ENCODE measurements at regions not wholly inside any gene's neighbourhood (a gene's known extent, or its start where the extent isn't known, plus 50 kb on each side); places are given as distances from the start of the nearest gene placed in this dataset.
A peak's percentile ranks its signal among the peaks of the same experiment; 100 is the strongest.

DNA sequence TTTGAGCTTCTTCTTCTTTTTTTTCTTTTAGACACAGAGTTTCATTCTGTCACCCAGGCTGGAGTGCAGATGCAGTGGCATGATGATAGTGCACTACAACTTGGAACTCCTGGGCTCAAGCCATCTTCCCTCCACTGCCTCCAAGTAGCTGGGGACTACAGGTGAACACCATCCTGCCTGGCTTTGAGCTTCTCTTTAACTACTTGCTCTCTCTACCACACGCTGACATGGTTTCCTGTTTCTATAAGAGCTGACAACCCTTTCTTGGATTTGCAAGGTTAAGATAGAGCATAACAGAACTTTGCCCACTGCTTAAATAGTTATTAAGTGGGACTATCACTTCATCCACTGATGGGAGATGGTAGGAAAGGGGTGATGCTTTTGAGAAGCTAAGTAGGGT lies 82.4 kb upstream of the SLC38A2 start:
- ATAC-seq (ENCODE audit: low read depth), result no peak
- H4K20me1 ChIP-seq (ENCODE audit: insufficient read depth, low read length), result no peaks in the 10 kb centered on the region
- no TSS peak for BruUV-seq (replicated peaks)
- peaks cover 0 to 6% of the 10 kb centered on the region in 2 experiments; a peak in 3 of 4 replicates for H3K79me1 ChIP-seq (ENCODE audit: low read depth in 1 of 2, low read length in 2 of 2)
- H2AK9ac ChIP-seq (replicated peaks; ENCODE audit: low read depth, low read length, poor library complexity), result no peak overlapping the region
- CTCF ChIA-PET, result no interaction called here
- no peak overlapping the region; the same call in 1 of the 2 replicates for H4K91ac ChIP-seq (ENCODE audit: insufficient read depth, low read depth, low read length)
- peak overlapping the region; percentile 5; the same call in 1 of the 2 replicates for H2BK120ac ChIP-seq (ENCODE audit: low read depth, low read length)
- no peak overlapping the region for H3K23ac ChIP-seq (ENCODE audit: low read depth, low read length)
- dilution Hi-C loops (cut with HindIII; ENCODE audit: low sequenced_read_pairs, unreplicated experiment), result no loop called here
- H3K9me1 ChIP-seq (ENCODE audit: insufficient read depth, low read length), result peaks cover 15% of the 10 kb centered on the region
- H2BK5ac ChIP-seq (ENCODE audit: low read depth, low read length, poor library complexity, severe bottlenecking), result no peak overlapping the region
- no peak overlapping the region for H3K4me3 ChIP-seq (ENCODE audit: insufficient read depth, low read depth, low read length)
- no peaks in the 10 kb centered on the region for H3K9me3 ChIP-seq (ENCODE audit: control insufficient read depth, insufficient read depth, low read length)
- no peak for TF ChIP-seq RFX5 (IDR thresholded peaks at IDR 0.05; ENCODE audit: low read depth, low read length)
- no peak for TF ChIP-seq RAD21 (IDR thresholded peaks at IDR 0.05; ENCODE audit: low read length)
- TF ChIP-seq POLR2A (IDR thresholded peaks at IDR 0.05; ENCODE audit: low read depth, low read length), result no peak
- no peak for TF ChIP-seq NFE2L2 (IDR thresholded peaks at IDR 0.05; ENCODE audit: low read depth, low read length)
- no peak for TF ChIP-seq MAFK (IDR thresholded peaks at IDR 0.05; ENCODE audit: low read depth, low read length)
- TF ChIP-seq MAZ (IDR thresholded peaks at IDR 0.05; ENCODE audit: borderline replicate concordance, low read depth, low read length), result no peak
- no peak for TF ChIP-seq CEBPB (IDR thresholded peaks at IDR 0.05; ENCODE audit: low read depth, low read length)
- TF ChIP-seq, protein P1, sequence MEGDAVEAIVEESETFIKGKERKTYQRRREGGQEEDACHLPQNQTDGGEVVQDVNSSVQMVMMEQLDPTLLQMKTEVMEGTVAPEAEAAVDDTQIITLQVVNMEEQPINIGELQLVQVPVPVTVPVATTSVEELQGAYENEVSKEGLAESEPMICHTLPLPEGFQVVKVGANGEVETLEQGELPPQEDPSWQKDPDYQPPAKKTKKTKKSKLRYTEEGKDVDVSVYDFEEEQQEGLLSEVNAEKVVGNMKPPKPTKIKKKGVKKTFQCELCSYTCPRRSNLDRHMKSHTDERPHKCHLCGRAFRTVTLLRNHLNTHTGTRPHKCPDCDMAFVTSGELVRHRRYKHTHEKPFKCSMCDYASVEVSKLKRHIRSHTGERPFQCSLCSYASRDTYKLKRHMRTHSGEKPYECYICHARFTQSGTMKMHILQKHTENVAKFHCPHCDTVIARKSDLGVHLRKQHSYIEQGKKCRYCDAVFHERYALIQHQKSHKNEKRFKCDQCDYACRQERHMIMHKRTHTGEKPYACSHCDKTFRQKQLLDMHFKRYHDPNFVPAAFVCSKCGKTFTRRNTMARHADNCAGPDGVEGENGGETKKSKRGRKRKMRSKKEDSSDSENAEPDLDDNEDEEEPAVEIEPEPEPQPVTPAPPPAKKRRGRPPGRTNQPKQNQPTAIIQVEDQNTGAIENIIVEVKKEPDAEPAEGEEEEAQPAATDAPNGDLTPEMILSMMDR (conservative IDR thresholded peaks at IDR 0.05; ENCODE audit: low read depth, low read length), result no peak
- TF ChIP-seq BHLHE40 (IDR thresholded peaks at IDR 0.05; ENCODE audit: low read depth, low read length), result no peak
- no peak for TF ChIP-seq FOS (IDR thresholded peaks at IDR 0.05; ENCODE audit: low read depth, low read length)
- no peak for TF ChIP-seq RCOR1 (IDR thresholded peaks at IDR 0.05; ENCODE audit: insufficient replicate concordance, low read length)
- no peak for TF ChIP-seq SMC3 (IDR thresholded peaks at IDR 0.05; ENCODE audit: low read depth, low read length)
- no peak overlapping the region for H3K4ac ChIP-seq (ENCODE audit: low read depth, low read length)
- H3K9ac ChIP-seq (ENCODE audit: low read depth, low read length), result no peak overlapping the region
- peaks cover 21% of the 10 kb centered on the region for H3K4me1 ChIP-seq (ENCODE audit: control insufficient read depth, insufficient read depth, low read length)
- in situ Hi-C loops (cut with MboI; ENCODE audit: low sequenced_read_pairs), result no loop called here
- H3K14ac ChIP-seq (replicated peaks; ENCODE audit: low read depth, low read length), result peak overlapping the region; percentile 23; the same call in 1 of the 2 replicates
- 0 out of 2 replicates have a peak overlapping the region, but pooled peaks have one; percentile 40 for H2BK20ac ChIP-seq (ENCODE audit: low read depth, low read length)
- peak overlapping the region; percentile 84; the same call in 2 of the 3 replicates for H2BK15ac ChIP-seq (ENCODE audit: low read depth, low read length)
- H3K27me3 ChIP-seq (ENCODE audit: control insufficient read depth, insufficient read depth, low read length), result no peaks in the 10 kb centered on the region
- no peak overlapping the region for H3K4me2 ChIP-seq (ENCODE audit: low read depth, low read length)
- no peak overlapping the region for H2AFZ ChIP-seq (replicated peaks; ENCODE audit: low read length, poor library complexity)
- WGBS, 2 experiments (ENCODE audit: extremely low coverage in 2 of 2, insufficient read length in 1 of 2), result no CpG with 5 or more reads among the region's 1 CpG
- H4K5ac ChIP-seq (ENCODE audit: low read depth, low read length), result no peak overlapping the region
- intact Hi-C loops (cut with micrococcal nuclease), result no loop called here
- no peak for DNase-seq
- H2AK5ac ChIP-seq (ENCODE audit: low read depth, low read length), result peak overlapping the region; percentile 94
- no peak overlapping the region; the same call in 1 of the 2 replicates for H3K18ac ChIP-seq (ENCODE audit: low read depth, low read length)
- POLR2A ChIA-PET (ENCODE audit: unreplicated experiment), result interaction anchor here (1.0 to 1.4 kb wide), 2 partner anchors 38 to 69 kb away, joined by 3 to 4 read pairs; no protein-coding TSS in a partner anchor
- no peak overlapping the region for H3K56ac ChIP-seq (ENCODE audit: extremely low read depth, insufficient read depth, low read length)
- no peaks in the 10 kb centered on the region for H3K36me3 ChIP-seq (ENCODE audit: control insufficient read depth, insufficient read depth, low read length)
- H4K8ac ChIP-seq (ENCODE audit: low read depth in 2 of 2, low read length in 2 of 2), result peak overlapping the region in 1 of 2 experiments; percentile 19; a peak in 1 of 4 replicates
- H3K27ac ChIP-seq (ENCODE audit: insufficient read depth, low read length), result no peak overlapping the region

Data from IMR-90 (cell line).